Endothelial cell of umbilical vein (primary cell): ENCODE measurements at regions not wholly inside any gene's neighbourhood (a gene's known extent, or its start where the extent isn't known, plus 50 kb on each side); places are given as distances from the start of the nearest gene placed in this dataset.

Source experiments
- BruUV-seq: library from RNA; stranded (reverse); fragments of 400-500 nt; replicated peaks from 2 replicates; lab custom pipeline; 2021; lab: Mats Ljungman, UMichigan
- CTCF ChIA-PET: fragments of 300-600, 350-600 bp; sonication (Branson Sonifier 250); formaldehyde crosslinking; loops from one replicate; lab custom pipeline; 2021; ENCODE audit warnings: antibody characterized with exemption, inconsistent platforms; lab: Charles Lee
- POLR2A ChIA-PET: fragments of 300-600, 350-600 bp; sonication (Branson Sonifier 250); formaldehyde crosslinking; loops from one replicate; lab custom pipeline; 2021; ENCODE audit warnings: antibody characterized with exemption, inconsistent platforms; lab: Charles Lee
- DNase-seq: peaks from one replicate; pipeline ENCODE4 v3.0.0-alpha.2; 2011; ENCODE audit warnings: low read depth, low spot score
- FAIRE-seq: peaks from 2 replicates; lab custom pipeline; 2011; peaks lifted over from hg19 to GRCh38; lab: Jason Lieb, UNC
- H2AFZ ChIP-seq: 2 replicates; pipeline ENCODE4 v1.6.0; 2012; ENCODE audit warnings: low read depth, low read length, control low read depth, inconsistent platforms
- H3K27ac ChIP-seq: 2 replicates; pipeline ENCODE4 v1.5.1; 2011; ENCODE audit warnings: low read depth, mild to moderate bottlenecking, control low read depth, low read length, moderate library complexity; ENCODE audit not compliant: insufficient read depth
- H3K27me3 ChIP-seq, 2 experiments: 2 replicates each; pipeline versions ENCODE4 v1.6.0 to v1.6.1; 2011; ENCODE audit warnings: low read length in 2 of 2, mixed read lengths in 1 of 2; ENCODE audit not compliant: control insufficient read depth in 2 of 2, insufficient read depth in 2 of 2
- H3K36me3 ChIP-seq, 2 experiments: 2 replicates in 1 of 2; 3 replicates in 1 of 2; pipeline ENCODE4 v1.5.1; 2011; ENCODE audit warnings: low read length in 2 of 2, mild to moderate bottlenecking in 1 of 2, moderate library complexity in 1 of 2; ENCODE audit not compliant: control insufficient read depth in 2 of 2, insufficient read depth in 2 of 2; ENCODE audit errors: extremely low read depth in 1 of 2
- H3K4me1 ChIP-seq: 3 replicates; pipeline ENCODE4 v1.5.1; 2011; ENCODE audit warnings: mild to moderate bottlenecking, low read length; ENCODE audit not compliant: control insufficient read depth, insufficient read depth; ENCODE audit errors: extremely low read depth
- H3K4me2 ChIP-seq: 2 replicates; pipeline ENCODE4 v1.6.1; 2011; ENCODE audit warnings: low read length, control low read depth, mixed read lengths; ENCODE audit not compliant: insufficient read depth
- H3K4me3 ChIP-seq, 3 experiments: fragments of 200-600 bp in 1 of 3; sonication (generic), shearing (Covaris generic) in 1 of 3; replicated peaks in 1 of 3; 2 replicates each; pipeline ENCODE4 v1.5.1; 2011 to 2016; ENCODE audit warnings: control low read depth in 3 of 3, low read length in 3 of 3, mild to moderate bottlenecking in 2 of 3, inconsistent platforms in 1 of 3, low read depth in 1 of 3, moderate library complexity in 1 of 3; ENCODE audit not compliant: insufficient read depth in 1 of 3
- H3K79me2 ChIP-seq: 2 replicates; pipeline ENCODE4 v1.6.0; 2012; ENCODE audit warnings: low read length, inconsistent platforms; ENCODE audit not compliant: control insufficient read depth, insufficient read depth
- H3K9ac ChIP-seq: replicated peaks from 2 replicates; pipeline ENCODE3; 2011; ENCODE audit warnings: low read length, control low read depth; ENCODE audit not compliant: insufficient read depth; ENCODE audit errors: extremely low read depth
- H3K9me1 ChIP-seq: replicated peaks from 3 replicates; pipeline ENCODE4 v1.6.0; 2011; ENCODE audit warnings: mild to moderate bottlenecking, low read length; ENCODE audit not compliant: control insufficient read depth, insufficient read depth; ENCODE audit errors: extremely low read depth
- H3K9me3 ChIP-seq: replicated peaks from 2 replicates; pipeline ENCODE4 v1.5.1; 2012; ENCODE audit warnings: low read length, inconsistent platforms; ENCODE audit not compliant: control insufficient read depth, insufficient read depth
- H4K20me1 ChIP-seq: replicated peaks from 2 replicates; pipeline ENCODE3; 2011; ENCODE audit warnings: mild to moderate bottlenecking, low read length; ENCODE audit not compliant: control insufficient read depth, insufficient read depth; ENCODE audit errors: extremely low read depth
- CTCF ChIP-seq, 2 donors: IDR thresholded peaks; 1 replicate in 1 of 2; 2 replicates in 1 of 2; pipeline ENCODE4 v1.5.1; 2011; ENCODE audit warnings: low read length in 2 of 2, mild to moderate bottlenecking in 2 of 2, moderate library complexity in 2 of 2, control low read depth in 1 of 2, inconsistent platforms in 1 of 2, low read depth in 1 of 2; ENCODE audit not compliant: insufficient read depth in 1 of 2; ENCODE audit errors: extremely low read depth in 1 of 2
- EZH2 ChIP-seq: IDR thresholded peaks from 2 replicates; pipeline ENCODE4 v1.6.1; 2012; ENCODE audit warnings: borderline replicate concordance, low read depth, mild to moderate bottlenecking, moderate library complexity, low read length, inconsistent platforms; ENCODE audit not compliant: severe bottlenecking
- GATA2 ChIP-seq: IDR thresholded peaks from 2 replicates; pipeline ENCODE4 v1.7.0; 2011; ENCODE audit warnings: low read depth, mild to moderate bottlenecking, moderate library complexity, mixed read lengths, low read length; ENCODE audit not compliant: insufficient read length, insufficient read depth
- JUN ChIP-seq: IDR thresholded peaks from 2 replicates; pipeline ENCODE4 v1.6.1; 2011; ENCODE audit warnings: borderline replicate concordance, low read depth; ENCODE audit not compliant: insufficient read length, insufficient read depth
- MAX ChIP-seq: IDR thresholded peaks from 2 replicates; pipeline ENCODE4 v1.6.1; 2011; ENCODE audit not compliant: insufficient read depth, insufficient read length
- MYC ChIP-seq: IDR thresholded peaks from one replicate; pipeline ENCODE4 v1.6.1; 2011; ENCODE audit warnings: mild to moderate bottlenecking, low read depth, low read length
- POLR2A ChIP-seq: IDR thresholded peaks from 2 replicates; pipeline ENCODE4 v1.6.1; 2012; ENCODE audit warnings: low read depth, mild to moderate bottlenecking, control low read depth, low read length
- POLR2AphosphoS5 ChIP-seq: IDR thresholded peaks from 2 replicates; pipeline ENCODE4 v1.6.1; 2012; ENCODE audit warnings: low read depth, mild to moderate bottlenecking, control low read depth, low read length, moderate library complexity; ENCODE audit not compliant: insufficient read depth
- dilution Hi-C: fragments of 300-500 bp; cut with MboI; formaldehyde crosslinking; loops from one replicate; pipeline ENCODE4 v1.15.0; 2019; ENCODE audit warnings: low sequenced_read_pairs; ENCODE audit not compliant: extremely low pct_ligation_motif_present
- intact Hi-C: fragments of 100-400 bp; cut with micrococcal nuclease; formaldehyde crosslinking; loops from one replicate; pipeline ENCODE4 v1.10.0; 2022

GRCh38 chr5:87503004-87503403 is 90.3 kb upstream of the CCNH start:
- no peak for DNase-seq
- H3K27ac ChIP-seq: no peak overlapping the region
- no peaks in the 10 kb centered on the region for H3K9me3 ChIP-seq
- H2AFZ ChIP-seq: no peak overlapping the region
- no peaks in the 10 kb centered on the region for H3K4me1 ChIP-seq
- ChIA-PET POLR2A (no interaction called here), CTCF (no interaction called here)
- intact Hi-C loops (no loop called here), dilution Hi-C loops (no loop called here)
- no peak overlapping the region for H3K4me3 ChIP-seq
- H3K9me1 ChIP-seq: no peaks in the 10 kb centered on the region
- no peak overlapping the region for H3K9ac ChIP-seq
- H3K36me3 ChIP-seq: no peaks in the 10 kb centered on the region
- no TSS peak for BruUV-seq
- FAIRE-seq: no peak
- H3K27me3 ChIP-seq: no peaks in the 10 kb centered on the region
- TF ChIP-seq MAX: no peak
- no peak for TF ChIP-seq JUN
- no peak for TF ChIP-seq MYC
- no peak for TF ChIP-seq GATA2
- no peak for TF ChIP-seq CTCF (IDR thresholded peaks at IDR 0.05; ENCODE audit: extremely low read depth in 1 of 2, insufficient read depth in 1 of 2, low read depth in 1 of 2, low read length in 2 of 2)
- no peak for TF ChIP-seq EZH2
- no peak for TF ChIP-seq POLR2AphosphoS5
- no peak for TF ChIP-seq POLR2A
- H3K79me2 ChIP-seq: no peaks in the 10 kb centered on the region
- H4K20me1 ChIP-seq: no peaks in the 10 kb centered on the region
- H3K4me2 ChIP-seq: no peak overlapping the region
